Trophoblast cell (in vitro differentiated cells and primary cell): ENCODE measurements at regions not wholly inside any gene's neighbourhood (a gene's known extent, or its start where the extent isn't known, plus 50 kb on each side); places are given as distances from the start of the nearest gene placed in this dataset.

Source experiments
- DNase-seq, 2 donors: peaks; one replicate each; pipeline ENCODE4 v3.0.0-alpha.2; 2016
- H2AFZ ChIP-seq: 2 replicates; pipeline ENCODE4 v1.6.1; 2013; ENCODE audit warnings: low read length, moderate library complexity, mild to moderate bottlenecking; ENCODE audit not compliant: insufficient read depth, poor library complexity
- H2AK5ac ChIP-seq: 2 replicates; pipeline ENCODE4 v1.6.1; 2013; ENCODE audit warnings: mild to moderate bottlenecking, low read length
- H2BK120ac ChIP-seq: 2 replicates; pipeline ENCODE4 v1.6.1; 2013; ENCODE audit warnings: low read length, mild to moderate bottlenecking, moderate library complexity; ENCODE audit not compliant: insufficient read depth, poor library complexity
- H2BK12ac ChIP-seq: 2 replicates; pipeline ENCODE4 v1.6.1; 2013; ENCODE audit warnings: mild to moderate bottlenecking, low read length, moderate library complexity
- H2BK5ac ChIP-seq: 2 replicates; pipeline ENCODE4 v1.6.1; 2013; ENCODE audit warnings: low read length, low read depth, moderate library complexity, mild to moderate bottlenecking; ENCODE audit not compliant: poor library complexity
- H3K14ac ChIP-seq: 2 replicates; pipeline ENCODE4 v1.6.1; 2013; ENCODE audit warnings: mild to moderate bottlenecking, low read length
- H3K18ac ChIP-seq: 2 replicates; pipeline ENCODE4 v1.6.1; 2013; ENCODE audit warnings: mild to moderate bottlenecking, low read length
- H3K23ac ChIP-seq: 2 replicates; pipeline ENCODE4 v1.6.1; 2013; ENCODE audit warnings: low read length
- H3K27ac ChIP-seq: 2 replicates; pipeline ENCODE4 v1.5.1; 2013; ENCODE audit warnings: low read depth, mild to moderate bottlenecking, inconsistent platforms, low read length, moderate library complexity
- H3K27me3 ChIP-seq: 2 replicates; pipeline ENCODE4 v1.6.1; 2013; ENCODE audit warnings: inconsistent platforms, mild to moderate bottlenecking, low read length, moderate library complexity; ENCODE audit not compliant: insufficient read depth
- H3K36me3 ChIP-seq, 2 experiments: 1 replicate in 1 of 2; 2 replicates in 1 of 2; pipeline ENCODE4 v1.6.1; 2013; ENCODE audit warnings: low read length in 2 of 2, mild to moderate bottlenecking in 2 of 2, moderate library complexity in 1 of 2; ENCODE audit not compliant: insufficient read depth in 2 of 2, control insufficient read depth in 1 of 2
- H3K4ac ChIP-seq: 2 replicates; pipeline ENCODE4 v1.6.1; 2013; ENCODE audit warnings: low read depth, mild to moderate bottlenecking, low read length, moderate library complexity
- H3K4me1 ChIP-seq, 2 experiments: 1 replicate in 1 of 2; 2 replicates in 1 of 2; pipeline ENCODE4 v1.6.1; 2013; ENCODE audit warnings: low read length in 2 of 2, mild to moderate bottlenecking in 2 of 2, moderate library complexity in 1 of 2; ENCODE audit not compliant: insufficient read depth in 2 of 2, control insufficient read depth in 1 of 2
- H3K4me2 ChIP-seq: 2 replicates; pipeline ENCODE4 v1.6.1; 2013; ENCODE audit warnings: inconsistent platforms, mild to moderate bottlenecking, low read length, moderate library complexity
- H3K4me3 ChIP-seq: 2 replicates; pipeline ENCODE4 v1.5.1; 2013; ENCODE audit warnings: mild to moderate bottlenecking, low read depth, low read length, inconsistent platforms
- H3K79me1 ChIP-seq: one replicate; pipeline ENCODE4 v1.6.1; 2013; ENCODE audit warnings: low read length
- H3K79me2 ChIP-seq: 2 replicates; pipeline ENCODE4 v1.6.1; 2013; ENCODE audit warnings: low read length, mild to moderate bottlenecking; ENCODE audit not compliant: control insufficient read depth, insufficient read depth, poor library complexity
- H3K9ac ChIP-seq: 2 replicates; pipeline ENCODE4 v1.6.1; 2013; ENCODE audit warnings: mild to moderate bottlenecking, low read length
- H3K9me3 ChIP-seq: 2 replicates; pipeline ENCODE4 v1.6.1; 2013; ENCODE audit warnings: low read depth, mild to moderate bottlenecking, control low read depth, inconsistent platforms, low read length; ENCODE audit not compliant: insufficient read depth
- H4K12ac ChIP-seq: 2 replicates; pipeline ENCODE4 v1.6.1; 2013; ENCODE audit warnings: low read depth, mild to moderate bottlenecking, low read length, moderate library complexity
- H4K8ac ChIP-seq: 2 replicates; pipeline ENCODE4 v1.6.1; 2013; ENCODE audit warnings: low read depth, mild to moderate bottlenecking, low read length, moderate library complexity
- H4K91ac ChIP-seq: one replicate; pipeline ENCODE4 v1.6.1; 2013; ENCODE audit warnings: low read depth, mild to moderate bottlenecking, low read length, moderate library complexity
- WGBS: extraction: QIAGEN DNeasy Blood & Tissue Kit; methylation state at CpG from one replicate; pipeline ENCODE4 v1.1.7; 2013; ENCODE audit warnings: missing lambda C conversion rate; ENCODE audit not compliant: insufficient read length, insufficient coverage; ENCODE audit errors: extremely low coverage; 5-methylcytosine and 5-hydroxymethylcytosine counted together

- Histone ChIP-seq H4K91ac (no peak overlapping the region), H2AK5ac (no peak overlapping the region), H3K23ac (no peak overlapping the region), H3K14ac (no peak overlapping the region), H4K12ac (no peak overlapping the region), H2AFZ (no peak overlapping the region), H3K36me3 (no peaks in the 10 kb centered on the region), H3K79me1 (no peaks in the 10 kb centered on the region), H3K27ac (no peak overlapping the region), H3K18ac (no peak overlapping the region), H3K4me2 (no peak overlapping the region), H3K9me3 (no peaks in the 10 kb centered on the region), H4K8ac (no peak overlapping the region), H2BK5ac (no peak overlapping the region), H2BK120ac (no peak overlapping the region), H3K79me2 (no peaks in the 10 kb centered on the region), H3K4me1 (no peaks in the 10 kb centered on the region), H3K4ac (no peak overlapping the region), H3K4me3 (no peak overlapping the region), H3K9ac (no peak overlapping the region), H3K27me3 (no peaks in the 10 kb centered on the region), H2BK12ac (no peak overlapping the region)
- no CpG with 5 or more reads among the region's 2 CpGs for WGBS
- no peak for DNase-seq
Observed at GRCh38 chr6:91447081-91447480, 860.2 kb upstream of the MAP3K7 start.

GRCh38 chr6:91443405-91443804 is 856.5 kb upstream of the MAP3K7 start:
- H3K27me3 ChIP-seq = no peaks in the 10 kb centered on the region
- H4K91ac ChIP-seq = no peak overlapping the region
- no CpG with 5 or more reads among the region's 1 CpG for WGBS
- H4K8ac ChIP-seq = no peak overlapping the region
- H2BK120ac ChIP-seq = no peak overlapping the region
- no peaks in the 10 kb centered on the region for H3K4me1 ChIP-seq
- no peak overlapping the region for H2BK12ac ChIP-seq
- H3K4me2 ChIP-seq = no peak overlapping the region
- H3K18ac ChIP-seq = no peak overlapping the region
- no peak overlapping the region for H3K27ac ChIP-seq
- H3K23ac ChIP-seq = no peak overlapping the region
- no peak overlapping the region for H3K9ac ChIP-seq
- H2BK5ac ChIP-seq = no peak overlapping the region
- H3K4ac ChIP-seq = no peak overlapping the region
- H2AK5ac ChIP-seq = no peak overlapping the region
- H3K79me2 ChIP-seq = no peaks in the 10 kb centered on the region
- no peak overlapping the region for H2AFZ ChIP-seq
- no peak for DNase-seq
- H4K12ac ChIP-seq = no peak overlapping the region
- no peaks in the 10 kb centered on the region for H3K9me3 ChIP-seq
- no peaks in the 10 kb centered on the region for H3K79me1 ChIP-seq
- H3K36me3 ChIP-seq = no peaks in the 10 kb centered on the region
- no peak overlapping the region for H3K14ac ChIP-seq
- H3K4me3 ChIP-seq = no peak overlapping the region

- Histone ChIP-seq H3K27me3 (no peaks in the 10 kb centered on the region), H2BK5ac (no peak overlapping the region), H3K14ac (no peak overlapping the region), H3K4me2 (no peak overlapping the region), H4K8ac (no peak overlapping the region), H4K12ac (no peak overlapping the region), H3K36me3 (no peaks in the 10 kb centered on the region), H3K4me3 (no peak overlapping the region), H3K9me3 (no peaks in the 10 kb centered on the region), H3K9ac (no peak overlapping the region), H3K18ac (no peak overlapping the region), H2AK5ac (no peak overlapping the region), H3K79me2 (no peaks in the 10 kb centered on the region), H3K4ac (no peak overlapping the region), H2BK12ac (no peak overlapping the region), H2AFZ (no peak overlapping the region), H3K79me1 (no peaks in the 10 kb centered on the region), H3K23ac (no peak overlapping the region), H2BK120ac (no peak overlapping the region), H3K27ac (no peak overlapping the region), H3K4me1 (no peaks in the 10 kb centered on the region), H4K91ac (no peak overlapping the region)
- WGBS = 100% methylated on average over 2 of the region's 2 CpGs
- no peak for DNase-seq
Observed at GRCh38 chr6:91442342-91442741, 855.5 kb upstream of the MAP3K7 start.

GRCh38 chr6:91438570-91438969 is 851.7 kb upstream of the MAP3K7 start:
- DNase-seq = peak in 1 of 2 donors; percentile 24
- Histone ChIP-seq H3K14ac (no peak overlapping the region), H3K4me1 (no peaks in the 10 kb centered on the region), H4K12ac (no peak overlapping the region), H3K36me3 (no peaks in the 10 kb centered on the region), H3K23ac (no peak overlapping the region), H3K9ac (no peak overlapping the region), H3K18ac (no peak overlapping the region), H3K79me1 (no peaks in the 10 kb centered on the region), H2BK12ac (no peak overlapping the region), H4K91ac (no peak overlapping the region), H3K4me3 (no peak overlapping the region), H3K9me3 (no peaks in the 10 kb centered on the region), H3K27me3 (no peaks in the 10 kb centered on the region), H3K4ac (no peak overlapping the region), H2AFZ (no peak overlapping the region), H2AK5ac (no peak overlapping the region), H4K8ac (no peak overlapping the region), H3K79me2 (no peaks in the 10 kb centered on the region), H2BK5ac (no peak overlapping the region), H2BK120ac (no peak overlapping the region), H3K4me2 (no peak overlapping the region), H3K27ac (no peak overlapping the region)
- no CpG with 5 or more reads among the region's 2 CpGs for WGBS
